ENCODE measurements at regions not wholly inside any gene's neighbourhood (a gene's known extent, or its start where the extent isn't known, plus 50 kb on each side); places are given as distances from the start of the nearest gene placed in this dataset.

DNA sequence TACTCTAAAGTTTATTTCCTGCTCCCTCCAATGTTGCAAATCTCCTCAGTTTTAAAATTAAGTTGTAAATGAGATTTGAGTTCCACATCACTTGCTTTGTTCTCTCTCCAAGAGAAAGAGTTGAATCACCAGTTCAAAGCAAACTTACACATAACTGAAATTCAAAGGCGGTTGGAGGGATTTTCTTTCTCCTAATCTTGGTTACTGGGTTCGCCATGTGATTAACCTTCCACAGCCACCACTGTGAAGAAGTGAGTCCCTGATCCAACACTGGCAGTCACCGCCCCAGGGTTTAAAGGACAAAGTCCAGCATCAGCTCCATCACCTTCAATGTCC lies 247.1 kb downstream of the MYCN start:
- TF ChIP-seq CTCF (IDR thresholded peaks at IDR 0.05), result no peak
- no peak for TF ChIP-seq POLR2A (IDR thresholded peaks at IDR 0.05)
- no peak for TF ChIP-seq POLR2AphosphoS5 (IDR thresholded peaks at IDR 0.05)
- TF ChIP-seq EP300 (IDR thresholded peaks at IDR 0.05), result no peak

Measured in gastroesophageal sphincter (tissue), 3 donors.